ENCODE measurements at regions not wholly inside any gene's neighbourhood (a gene's known extent, or its start where the extent isn't known, plus 50 kb on each side); places are given as distances from the start of the nearest gene placed in this dataset.

DNA sequence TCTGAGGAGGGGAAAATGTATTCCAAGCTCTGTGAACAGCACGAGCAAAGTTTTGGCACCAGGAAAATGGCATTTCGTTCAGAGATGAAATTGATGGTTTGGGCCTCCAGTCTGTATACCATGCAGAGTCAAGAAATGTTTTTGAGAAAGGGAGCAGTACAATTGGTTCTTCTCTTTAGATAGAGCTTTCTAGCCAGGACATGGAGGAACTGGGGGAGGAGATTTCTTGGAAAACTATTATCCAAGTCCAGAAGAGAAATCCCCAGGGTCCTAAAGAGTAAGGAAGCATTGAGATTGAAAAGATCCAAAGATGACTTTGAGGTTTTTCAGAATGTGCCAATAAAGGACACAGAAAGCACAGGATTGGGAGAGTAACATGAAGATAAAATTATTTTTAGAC is 432.4 kb downstream of the TNS1 start:
- DNase-seq: no peak

DNA sequence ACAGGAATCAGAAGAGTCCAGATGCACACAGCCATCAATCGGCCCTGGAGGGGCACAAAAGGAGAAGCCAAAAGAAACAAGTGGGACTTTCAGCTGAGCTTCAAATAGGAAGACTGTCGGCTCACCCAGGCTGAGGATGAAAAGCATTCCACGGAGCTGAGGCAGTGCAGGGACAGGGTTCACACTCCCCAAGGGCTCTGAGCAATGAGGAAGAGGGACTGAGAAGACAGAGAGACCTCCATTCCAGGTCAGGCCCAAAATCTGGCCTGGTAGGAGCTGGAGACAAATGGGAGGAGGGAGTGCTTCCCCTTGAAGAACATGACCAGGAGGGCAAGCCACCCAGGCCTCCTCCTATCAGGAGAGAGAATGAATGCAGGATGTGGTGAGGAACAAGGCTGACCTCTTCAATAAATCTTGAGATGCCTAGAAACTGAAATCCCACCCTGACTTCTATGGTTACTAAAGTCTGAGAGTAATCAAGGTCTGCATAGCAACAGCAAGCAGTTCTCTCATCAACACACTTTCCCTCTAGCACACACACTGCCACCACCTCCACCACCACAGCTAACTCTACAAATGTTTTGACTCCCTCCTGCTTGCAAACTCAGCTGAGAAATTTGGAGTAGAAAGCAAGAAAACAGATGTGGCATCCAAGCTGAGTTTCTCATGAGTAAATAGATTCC is 434.4 kb downstream of the TNS1 start:
- DNase-seq: no peak

DNA sequence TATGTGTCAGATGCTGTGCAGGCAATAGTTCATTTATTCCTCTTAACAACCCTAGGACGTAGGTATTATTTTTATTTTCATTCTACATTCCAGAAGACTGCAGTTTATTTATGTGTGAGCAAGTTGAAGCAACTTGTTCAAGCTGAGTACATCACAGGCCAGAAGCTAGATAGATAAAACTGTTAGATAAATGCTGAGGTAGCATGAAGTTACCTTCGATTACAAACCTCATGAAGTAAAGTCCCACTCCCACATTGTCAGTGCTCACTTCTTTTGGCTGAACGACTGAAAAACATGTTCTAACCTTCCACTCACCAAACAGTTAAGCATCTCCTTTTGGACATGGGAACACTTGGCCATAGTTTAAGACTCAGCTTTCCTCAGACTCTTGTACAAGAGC is 439.2 kb downstream of the TNS1 start:
- DNase-seq: no peak

DNA sequence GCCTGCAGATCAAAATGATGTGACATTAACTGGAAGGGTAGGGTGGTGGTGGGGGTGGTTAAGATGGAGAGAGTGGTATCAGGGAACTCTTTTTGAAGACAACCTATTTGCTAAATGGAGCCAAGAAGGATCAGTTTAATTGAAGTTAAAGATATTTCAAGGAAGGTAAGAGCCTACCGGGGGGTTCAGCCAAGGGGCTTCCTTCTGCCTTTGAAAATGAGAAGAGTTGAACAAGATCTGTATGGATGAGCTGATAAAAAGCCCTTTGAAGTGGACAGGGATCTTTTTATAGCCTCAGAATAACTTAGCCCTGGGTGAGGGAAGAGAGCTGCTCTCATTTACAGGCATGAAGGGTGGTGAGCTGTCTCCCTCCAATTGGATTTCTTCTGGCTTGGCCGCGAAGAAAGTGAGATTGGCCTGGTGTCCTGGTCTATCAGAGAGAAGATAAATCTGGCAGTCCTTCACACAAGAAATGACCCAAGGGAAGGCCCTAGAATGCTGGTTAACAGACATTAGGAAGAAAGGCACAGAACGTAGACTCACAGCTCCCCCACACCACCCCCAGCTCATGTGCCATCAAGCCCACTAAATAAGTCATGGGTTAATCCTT is 439.8 kb downstream of the TNS1 start:
- no peak for DNase-seq

DNA sequence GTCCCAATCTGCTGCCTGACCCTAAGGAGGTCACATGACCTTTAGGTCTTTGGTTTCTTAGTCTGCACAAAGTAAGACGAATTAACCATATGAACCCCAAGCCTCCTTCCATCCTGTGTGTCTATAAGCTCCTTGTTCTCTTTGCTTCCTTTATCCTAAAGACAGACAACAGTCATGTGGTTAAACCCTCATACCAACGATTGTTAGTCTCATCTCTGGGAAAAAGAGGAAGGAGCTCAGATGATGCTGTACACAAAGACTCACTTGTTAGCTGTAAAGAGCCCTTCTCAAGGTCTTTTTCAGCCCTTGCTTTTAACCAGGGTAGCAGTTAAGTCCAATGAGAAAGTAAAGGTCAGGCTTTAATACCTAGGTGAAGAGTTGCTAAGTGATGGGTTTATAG is 443.7 kb downstream of the TNS1 start:
- no peak for DNase-seq

DNA sequence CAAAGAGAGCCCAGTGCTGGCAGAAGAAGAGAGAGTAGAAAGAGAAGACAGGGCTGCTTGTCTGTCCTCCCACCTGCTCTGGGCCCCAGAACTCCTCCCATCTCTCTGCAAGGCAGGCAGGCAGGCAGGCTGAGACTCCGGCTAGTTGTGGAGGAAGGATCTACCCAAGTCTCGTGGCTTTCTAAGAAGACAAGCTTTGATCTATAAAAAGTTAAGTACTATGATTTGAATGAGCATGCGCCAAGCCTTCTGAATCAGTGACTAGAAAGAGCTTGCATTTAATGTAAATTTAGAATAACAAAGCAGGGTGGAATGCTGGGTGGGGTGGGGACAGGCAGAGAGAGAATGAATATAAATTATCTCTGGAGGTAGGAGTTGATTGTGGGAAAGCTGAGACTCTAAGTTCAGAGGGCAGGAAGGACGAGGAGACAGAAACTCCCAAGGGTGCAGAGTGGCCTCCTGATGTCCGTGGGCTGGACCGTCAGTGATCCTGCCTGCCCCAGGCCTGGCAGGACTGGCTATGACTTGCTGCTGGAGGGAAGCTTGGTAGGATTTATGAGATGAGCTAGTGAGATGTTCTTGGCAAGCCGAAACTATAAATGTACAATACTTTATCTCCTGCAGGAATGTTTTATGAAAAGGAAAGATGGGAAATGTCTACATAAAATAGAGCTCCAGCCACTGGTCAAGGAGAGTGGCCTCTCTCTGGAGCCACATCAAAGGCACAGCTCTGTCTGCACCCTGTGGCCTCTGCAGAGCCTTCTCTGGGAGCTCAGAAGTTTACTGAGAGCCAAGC is 447.5 kb downstream of the TNS1 start:
- no peak for DNase-seq

DNA sequence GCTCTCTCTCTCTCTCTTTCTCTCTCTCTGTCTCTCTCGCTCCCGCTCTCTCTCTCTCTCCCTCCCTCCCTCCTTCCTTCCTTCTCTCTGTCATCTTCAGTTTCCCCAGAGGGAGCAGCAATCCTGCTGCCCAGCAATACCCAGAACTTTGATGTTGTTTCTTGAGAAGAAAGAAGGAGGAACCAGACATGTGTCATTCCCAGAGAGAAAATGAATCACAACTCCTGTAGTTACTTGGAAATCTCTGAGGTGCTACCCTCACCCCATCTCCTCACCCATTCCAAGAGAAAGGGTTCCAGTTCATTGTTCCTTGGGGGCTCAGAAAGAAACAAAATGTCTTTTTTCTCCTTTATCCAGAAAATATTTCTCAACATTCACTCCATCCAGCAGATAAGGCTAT is 449.1 kb downstream of the TNS1 start:
- DNase-seq: no peak

DNA sequence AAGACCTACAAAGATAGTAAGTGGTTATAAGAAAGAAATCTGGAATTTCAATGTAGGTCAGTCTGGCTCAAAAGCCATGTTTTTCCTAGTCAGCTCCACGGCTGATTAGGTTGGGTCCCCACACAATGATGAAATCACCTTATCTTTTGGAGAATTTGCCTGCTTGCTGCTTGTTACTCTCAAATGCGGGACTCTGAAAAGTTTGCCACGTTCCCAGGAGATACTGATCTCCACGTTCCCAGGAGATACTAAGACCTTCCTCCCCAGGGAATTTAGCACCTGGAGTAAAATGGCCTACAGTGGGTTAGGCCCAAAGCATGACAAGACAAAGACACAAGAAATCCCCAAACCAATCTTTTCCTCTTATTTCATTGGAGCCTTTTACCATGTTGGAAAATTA is 449.6 kb downstream of the TNS1 start:
- no peak for DNase-seq

DNA sequence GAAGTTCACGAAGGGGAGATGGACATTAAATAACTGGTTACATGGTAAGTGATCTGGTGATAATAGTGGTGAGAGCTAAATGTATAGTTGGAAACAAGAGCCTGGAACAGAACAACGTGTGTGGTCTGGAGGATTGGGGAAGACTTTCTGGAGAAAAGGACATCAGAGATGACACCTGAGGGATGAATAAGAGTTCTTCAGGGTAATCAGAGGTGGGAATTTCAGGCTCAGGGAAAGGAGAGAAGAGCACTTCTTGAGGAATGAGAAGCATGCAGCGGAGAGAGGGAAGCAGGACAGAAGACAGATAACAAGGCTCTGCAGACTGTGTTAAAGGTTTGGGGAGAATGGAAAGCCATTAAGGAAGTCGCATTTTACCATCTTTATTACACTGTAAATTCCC is 450.7 kb downstream of the TNS1 start:
- no peak for DNase-seq

DNA sequence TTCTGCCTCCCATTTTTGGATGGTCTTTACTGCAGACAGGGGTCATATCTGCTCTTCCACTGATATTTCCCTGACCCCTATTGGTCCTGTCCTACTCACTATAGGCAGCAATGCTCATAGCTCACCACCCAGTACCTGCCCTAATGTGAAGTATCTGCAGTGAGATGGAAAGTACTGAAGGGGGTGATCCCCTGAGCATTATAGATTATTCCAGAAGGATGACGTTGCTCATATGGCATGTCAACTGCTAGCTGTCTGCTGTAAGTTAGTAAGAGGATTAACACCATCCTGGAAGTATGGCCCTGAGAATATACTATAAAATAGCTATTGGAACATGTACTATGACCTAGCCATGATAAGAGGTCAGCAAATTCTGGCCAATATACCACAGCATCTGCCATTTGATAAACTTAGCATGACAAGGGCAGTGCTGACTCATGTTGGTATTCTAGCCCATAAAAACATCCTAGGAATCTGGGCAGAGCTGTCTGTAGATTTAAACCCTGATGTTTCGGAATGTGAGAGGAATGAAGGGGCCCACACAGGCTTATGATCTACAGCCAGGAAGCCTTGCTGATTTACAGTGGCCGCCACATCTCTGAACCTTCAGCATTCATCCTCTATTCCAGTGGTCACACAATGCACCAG is 451.4 kb downstream of the TNS1 start:
- DNase-seq: no peak

DNA sequence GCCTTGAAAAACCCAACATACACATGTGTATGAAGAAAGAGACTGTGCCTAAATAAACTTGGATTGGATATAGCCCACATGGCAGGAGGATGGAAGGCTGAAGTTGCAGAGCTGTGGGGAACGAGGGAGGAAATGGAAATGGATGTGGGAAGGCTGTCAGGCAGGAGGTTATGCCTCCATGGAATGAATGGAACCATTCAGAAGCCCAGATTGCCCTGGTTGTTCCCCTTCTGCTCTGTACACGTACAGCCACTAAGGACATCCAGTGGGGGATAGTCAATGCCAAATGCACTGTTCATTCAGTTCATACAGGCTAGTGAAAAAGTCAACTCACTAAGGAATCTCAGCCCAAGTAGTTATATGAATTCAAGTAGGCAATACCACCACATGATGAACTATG is 463.7 kb downstream of the TNS1 start:
- DNase-seq: no peak

DNA sequence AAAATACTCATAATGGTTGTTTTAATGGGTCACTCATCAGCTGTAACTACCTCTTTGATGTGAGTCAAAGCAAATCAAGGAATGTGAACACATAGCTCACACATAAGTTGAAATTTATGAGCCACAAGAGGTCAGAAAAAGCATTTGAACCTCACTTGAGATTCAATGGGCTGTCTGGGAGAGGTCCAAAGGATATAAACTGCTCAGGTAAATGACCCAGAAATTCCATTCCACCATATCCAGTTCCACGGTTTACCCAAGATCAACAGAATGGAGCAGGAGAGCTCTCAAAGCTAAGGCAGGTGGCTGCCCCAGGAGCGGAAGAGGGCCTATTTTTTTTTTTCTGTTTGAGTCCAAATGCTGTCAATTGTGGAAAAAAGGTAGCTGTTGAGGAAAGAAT is 464.1 kb downstream of the TNS1 start:
- no peak for DNase-seq

DNA sequence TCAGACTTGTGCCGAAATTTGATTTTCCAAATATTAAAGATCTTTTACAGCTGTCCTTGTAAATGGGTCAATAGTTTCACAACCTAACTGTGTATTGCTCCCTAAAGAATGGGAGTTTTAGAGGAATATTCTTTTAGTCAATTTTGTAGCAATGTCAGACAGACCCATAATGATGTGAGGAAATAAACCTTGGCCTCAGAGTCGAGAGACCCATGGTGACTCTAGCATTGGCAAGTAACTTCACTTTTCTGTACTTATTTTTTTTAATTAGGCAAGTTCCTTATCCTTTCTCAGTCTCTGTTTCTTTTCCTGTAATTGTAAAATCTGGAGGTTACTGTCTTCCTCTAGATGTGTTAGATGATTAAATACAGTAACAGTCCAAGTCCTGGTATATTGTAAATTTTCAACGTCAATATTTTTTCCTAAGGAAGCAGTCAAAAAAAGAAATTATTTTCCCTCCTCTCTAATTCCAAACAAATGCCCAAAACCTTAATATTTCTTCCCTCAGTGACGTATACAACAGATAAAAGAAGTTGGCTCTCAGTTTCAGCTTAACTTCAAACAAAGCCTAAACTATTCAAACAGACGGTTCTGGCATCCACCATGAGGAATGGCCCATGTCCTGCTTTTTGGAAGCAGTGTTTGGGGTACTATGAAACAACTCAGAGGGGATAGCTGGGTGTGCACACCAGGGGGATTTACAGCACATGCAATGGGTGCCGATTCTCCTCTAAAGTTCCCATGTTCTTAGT is 466.7 kb downstream of the TNS1 start:
- no peak for DNase-seq

DNA sequence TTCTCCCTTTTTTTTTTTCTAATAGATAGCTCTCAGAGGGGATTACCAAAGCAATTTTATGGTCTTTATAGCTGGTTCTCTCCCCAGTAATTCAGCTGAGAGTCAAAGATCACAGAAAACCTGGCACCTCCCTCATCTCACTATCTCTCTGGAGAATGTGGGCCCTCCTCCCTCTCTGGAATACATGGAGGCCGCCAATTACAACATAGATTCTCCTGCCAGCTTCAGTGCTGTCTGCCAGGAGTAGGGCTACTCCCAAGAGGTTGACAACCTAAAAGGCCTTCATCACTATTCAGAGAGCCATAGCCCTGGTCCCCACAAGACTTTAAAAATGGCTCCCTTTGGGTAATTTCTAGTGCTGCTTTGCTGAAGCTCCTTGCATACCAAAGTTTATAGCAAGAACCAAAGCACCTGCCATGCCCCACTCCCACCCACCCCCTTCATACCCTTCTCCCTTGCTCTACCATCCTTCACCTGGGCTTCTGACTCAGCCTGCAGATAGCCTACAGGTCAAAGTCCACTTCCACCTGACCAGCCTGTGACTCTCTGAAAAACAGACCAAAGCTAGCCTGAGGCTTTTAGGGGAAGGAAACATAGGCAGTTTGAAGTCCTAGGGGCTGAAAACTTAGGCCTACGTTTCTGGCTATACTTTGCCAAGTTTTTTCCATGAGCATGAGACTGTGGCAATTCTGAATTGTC is 472.3 kb downstream of the TNS1 start:
- DNase-seq: no peak

DNA sequence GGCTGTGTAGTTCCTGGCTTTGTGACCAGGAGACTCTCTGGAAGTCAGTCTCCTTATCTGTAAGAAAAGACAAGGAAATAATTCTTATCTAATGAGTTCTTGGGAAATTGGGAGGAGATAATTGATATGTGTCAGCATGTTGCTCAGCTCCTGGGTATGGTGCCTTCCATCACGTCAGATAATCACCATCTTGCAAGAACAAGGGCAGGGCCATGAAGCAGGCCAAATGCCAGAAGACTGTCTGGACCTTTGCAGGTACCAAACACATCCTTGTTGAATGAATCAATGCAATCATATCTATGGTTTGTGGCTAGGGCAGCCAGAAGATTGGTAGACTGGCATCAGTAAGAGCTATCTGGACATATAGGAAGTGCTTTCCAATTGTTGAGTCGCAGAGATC is 473.5 kb downstream of the TNS1 start:
- DNase-seq: no peak

DNA sequence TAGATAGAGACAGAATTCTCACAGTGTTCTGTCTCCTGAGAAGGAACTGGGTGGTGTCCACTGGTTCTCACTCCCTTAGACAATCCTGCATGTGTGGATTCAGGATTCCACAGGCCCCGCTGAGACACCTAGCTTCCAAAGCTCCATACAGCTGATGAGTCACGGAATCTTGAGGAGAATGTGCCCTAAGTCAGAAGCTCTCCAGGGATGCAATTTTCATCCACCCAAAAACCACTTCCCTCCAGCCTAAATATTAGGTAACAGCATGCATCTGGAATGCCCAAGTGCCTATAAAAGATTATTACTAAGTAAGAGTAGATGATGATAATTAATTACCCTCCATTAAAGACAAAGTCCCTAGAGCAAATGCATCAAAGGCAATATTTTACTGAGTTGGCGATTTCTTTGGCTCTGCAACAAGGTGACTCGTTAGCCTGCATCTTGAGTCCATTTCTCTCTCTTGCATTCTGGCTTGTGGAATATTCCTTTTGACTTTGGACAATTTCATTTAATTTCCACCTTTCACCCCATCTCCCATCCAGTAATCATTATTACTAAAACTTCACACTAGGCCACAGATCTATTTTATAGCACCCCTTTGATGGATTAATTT is 475.1 kb downstream of the TNS1 start:
- DNase-seq: no peak

DNA sequence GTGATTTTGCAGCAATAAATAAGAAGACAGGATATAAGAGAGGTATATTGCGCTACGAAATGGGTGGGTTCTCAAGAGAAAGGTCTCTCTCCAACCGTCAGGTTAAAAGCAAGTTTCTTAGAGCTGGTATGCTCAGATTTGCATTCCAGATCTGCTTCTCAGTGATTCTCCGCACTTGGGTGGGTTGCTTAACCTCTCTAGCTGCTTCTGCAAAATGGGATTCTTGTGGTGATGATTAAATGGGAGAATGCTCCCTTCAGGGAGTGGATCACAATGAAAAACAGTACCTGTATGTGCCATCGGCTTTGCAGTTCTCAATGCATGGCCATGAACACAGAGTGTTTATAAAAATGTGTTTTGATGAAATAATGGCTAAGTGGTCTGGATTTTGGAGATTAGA is 477.7 kb downstream of the TNS1 start:
- DNase-seq: no peak

DNA sequence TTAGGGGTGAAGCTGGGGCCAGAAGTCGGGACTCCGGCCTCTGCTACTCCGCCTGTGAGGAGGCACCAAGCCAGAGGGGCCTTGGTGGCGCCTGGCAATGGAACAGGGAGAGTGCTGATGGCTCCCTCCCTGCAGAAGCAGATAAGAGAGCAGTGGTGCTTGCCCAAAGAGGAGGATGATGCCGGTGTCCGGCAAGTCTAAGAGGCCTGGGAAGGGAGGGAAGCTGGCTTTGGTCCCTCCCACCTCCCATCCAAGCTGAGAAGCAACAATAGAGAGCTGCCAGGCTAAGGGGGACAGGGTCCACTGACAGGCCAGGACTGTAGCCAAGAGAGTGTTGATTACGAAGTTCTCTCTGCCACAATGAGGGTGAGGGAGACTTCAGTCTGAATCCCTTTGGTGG is 479.5 kb downstream of the TNS1 start:
- DNase-seq: no peak

DNA sequence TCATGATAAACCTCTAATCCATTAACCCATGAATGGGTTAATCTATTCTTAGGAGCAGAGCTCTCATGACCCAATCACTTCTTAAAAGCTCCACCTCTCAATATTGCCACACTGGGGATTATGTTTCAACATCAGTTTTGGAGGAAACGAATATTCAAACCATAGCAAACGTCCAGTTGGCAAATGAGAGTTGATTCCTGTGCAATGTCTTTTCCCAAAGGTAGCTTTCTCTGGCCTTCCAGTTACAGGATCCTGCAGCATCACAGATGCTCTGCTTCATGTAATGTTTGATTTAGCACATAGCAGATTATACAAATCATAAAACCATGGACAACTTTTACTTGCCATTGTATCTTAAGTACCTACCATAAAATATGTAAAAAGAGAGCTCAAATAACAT is 481.0 kb downstream of the TNS1 start:
- DNase-seq: no peak

DNA sequence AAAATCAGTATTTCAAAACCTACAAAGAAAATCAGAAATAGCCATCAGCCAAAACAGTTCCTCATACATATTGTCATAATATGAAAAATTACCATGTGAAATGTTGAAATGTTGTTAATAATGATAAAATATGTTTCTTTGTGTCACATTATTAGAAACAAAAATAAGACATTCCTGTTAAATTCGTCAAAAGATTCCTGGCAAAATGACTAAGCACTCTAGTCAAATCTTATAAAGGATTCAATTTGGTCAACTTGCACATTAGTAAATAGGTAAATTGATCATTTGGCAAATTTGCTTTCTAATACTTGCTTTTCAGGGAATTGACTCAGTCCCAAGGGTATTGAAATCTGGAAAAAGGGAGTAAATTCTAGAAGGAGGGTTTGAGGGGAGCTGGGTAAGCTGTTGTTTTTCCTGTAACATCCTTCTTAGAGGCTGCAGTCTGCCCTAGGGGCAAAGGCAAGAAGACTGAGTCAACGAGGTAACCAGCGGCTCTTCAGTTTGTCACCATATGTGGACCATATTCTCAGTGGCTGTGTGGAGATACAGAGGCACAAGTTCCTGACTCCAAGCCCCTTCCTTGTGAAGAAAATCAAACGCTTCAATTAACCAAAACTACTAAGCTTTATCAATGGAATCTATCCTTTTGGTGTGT is 482.3 kb downstream of the TNS1 start:
- no peak for DNase-seq

DNA sequence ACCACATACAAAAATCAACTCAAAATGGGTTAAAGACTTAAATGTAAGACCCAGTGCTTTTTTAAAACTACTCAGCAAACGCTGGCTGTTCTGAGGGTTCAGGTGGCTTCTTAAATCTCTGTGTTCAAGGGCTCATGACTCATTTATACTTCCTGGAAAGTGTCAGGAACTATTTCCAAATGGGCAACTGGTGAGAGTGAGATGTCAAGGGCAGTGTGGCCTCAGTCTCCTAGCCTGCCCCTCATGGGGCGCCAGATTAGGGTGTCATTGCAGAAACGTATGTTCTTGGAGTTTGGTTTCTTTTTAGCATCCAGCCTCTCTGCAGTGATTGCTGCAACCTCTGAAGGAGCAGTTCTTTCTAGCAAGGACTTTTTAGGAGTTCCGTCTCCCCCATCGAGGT is 485.4 kb downstream of the TNS1 start:
- DNase-seq: no peak
